ENCODE measurements at regions not wholly inside any gene's neighbourhood (a gene's known extent, or its start where the extent isn't known, plus 50 kb on each side); places are given as distances from the start of the nearest gene placed in this dataset.

- in situ Hi-C loops (cut with MboI; ENCODE audit: low pct_unique_long_range_greater_than_20kb, low sequenced_read_pairs, unreplicated experiment) = no loop called here
- DNase-seq (ENCODE audit: low spot score) = no peak
- no peak for TF ChIP-seq CTCF (IDR thresholded peaks at IDR 0.05; ENCODE audit: extremely low read depth, insufficient read depth, missing control alignments)
Measured at GRCh38 chr6:140130074-140130473, 755.6 kb upstream of the CITED2 start.

GRCh38 chr6:140124498-140124897 is 750.0 kb upstream of the CITED2 start:
- TF ChIP-seq CTCF (IDR thresholded peaks at IDR 0.05; ENCODE audit: extremely low read depth, insufficient read depth, missing control alignments) = no peak
- no peak for DNase-seq (ENCODE audit: low spot score)
- in situ Hi-C loops (cut with MboI; ENCODE audit: low pct_unique_long_range_greater_than_20kb, low sequenced_read_pairs, unreplicated experiment) = no loop called here

- TF ChIP-seq CTCF (IDR thresholded peaks at IDR 0.05; ENCODE audit: extremely low read depth, insufficient read depth, missing control alignments) = no peak
- no peak for DNase-seq (ENCODE audit: low spot score)
- in situ Hi-C loops (cut with MboI; ENCODE audit: low pct_unique_long_range_greater_than_20kb, low sequenced_read_pairs, unreplicated experiment) = no loop called here
Measured at GRCh38 chr6:140108167-140108566, 733.7 kb upstream of the CITED2 start.

- in situ Hi-C loops (cut with MboI; ENCODE audit: low pct_unique_long_range_greater_than_20kb, low sequenced_read_pairs, unreplicated experiment) = no loop called here
- DNase-seq (ENCODE audit: low spot score) = no peak
- no peak for TF ChIP-seq CTCF (IDR thresholded peaks at IDR 0.05; ENCODE audit: extremely low read depth, insufficient read depth, missing control alignments)
Measured at GRCh38 chr6:140107216-140107615, 732.8 kb upstream of the CITED2 start.

GRCh38 chr6:140105857-140106256 is 731.4 kb upstream of the CITED2 start:
- no peak for DNase-seq (ENCODE audit: low spot score)
- TF ChIP-seq CTCF (IDR thresholded peaks at IDR 0.05; ENCODE audit: extremely low read depth, insufficient read depth, missing control alignments) = no peak
- in situ Hi-C loops (cut with MboI; ENCODE audit: low pct_unique_long_range_greater_than_20kb, low sequenced_read_pairs, unreplicated experiment) = no loop called here

- DNase-seq (ENCODE audit: low spot score) = no peak
- in situ Hi-C loops (cut with MboI; ENCODE audit: low pct_unique_long_range_greater_than_20kb, low sequenced_read_pairs, unreplicated experiment) = no loop called here
- no peak for TF ChIP-seq CTCF (IDR thresholded peaks at IDR 0.05; ENCODE audit: extremely low read depth, insufficient read depth, missing control alignments)
Measured at GRCh38 chr6:140105241-140105640, 730.8 kb upstream of the CITED2 start.

- DNase-seq (ENCODE audit: low spot score) = no peak
- in situ Hi-C loops (cut with MboI; ENCODE audit: low pct_unique_long_range_greater_than_20kb, low sequenced_read_pairs, unreplicated experiment) = no loop called here
- TF ChIP-seq CTCF (IDR thresholded peaks at IDR 0.05; ENCODE audit: extremely low read depth, insufficient read depth, missing control alignments) = no peak
Measured at GRCh38 chr6:140101818-140102217, 727.4 kb upstream of the CITED2 start.
